Endometrial microvascular endothelial cells (primary cell): ENCODE measurements at regions not wholly inside any gene's neighbourhood (a gene's known extent, or its start where the extent isn't known, plus 50 kb on each side); places are given as distances from the start of the nearest gene placed in this dataset.

Source experiments
- in situ Hi-C: cut with HindIII; loops from 2 replicates; pipeline ENCODE4 v1.10.0; 2017; ENCODE audit warnings: low sequenced_read_pairs, low pct_unique_long_range_greater_than_20kb; ENCODE audit errors: inconsistent ontology term

- in situ Hi-C loops: loop anchor here (25.0 kb wide), 1 partner anchor 227 kb away; no protein-coding TSS in a partner anchor
Measured at GRCh38 chr3:69435274-69436265, 49.7 kb upstream of the FRMD4B start.
